Suprapubic skin (tissue), 4 donors: ENCODE measurements at regions not wholly inside any gene's neighbourhood (a gene's known extent, or its start where the extent isn't known, plus 50 kb on each side); places are given as distances from the start of the nearest gene placed in this dataset.
"Not testable (repeated sequence)": the region's sequence is repeated elsewhere in the genome, so short reads cannot be mapped to it uniquely, and the experiment has no call there.

ENCODE experiments used
- DNase-seq, 2 donors: peaks; one replicate each; pipeline ENCODE4 v3.0.0-alpha.2; 2019; ENCODE audit warnings: low spot score in 2 of 2
- H3K27ac ChIP-seq: fragments of 200-600 bp; sonication (generic); one replicate; pipeline ENCODE4 v1.5.1; 2019
- H3K27me3 ChIP-seq: fragments of 200-600 bp; sonication (generic); one replicate; pipeline ENCODE4 v1.5.1; 2019
- H3K36me3 ChIP-seq: fragments of 200-600 bp; sonication (generic); one replicate; pipeline ENCODE4 v1.5.1; 2019
- H3K4me1 ChIP-seq: fragments of 200-600 bp; sonication (generic); one replicate; pipeline ENCODE4 v1.5.1; 2019
- H3K4me3 ChIP-seq: fragments of 200-600 bp; sonication (generic); one replicate; pipeline ENCODE4 v1.5.1; 2019; ENCODE audit warnings: mild to moderate bottlenecking
- H3K9me3 ChIP-seq: fragments of 200-600 bp; sonication (generic); one replicate; pipeline ENCODE4 v1.5.1; 2019
- EP300 ChIP-seq: sonication (generic); formaldehyde crosslinking; IDR thresholded peaks from one replicate; pipeline ENCODE4 v1.6.1; 2017; ENCODE audit warnings: antibody characterized with exemption
- POLR2A ChIP-seq, 2 donors: fragments of 450-650 bp; IDR thresholded peaks; one replicate each; pipeline ENCODE4 v1.6.1; 2017; ENCODE audit warnings: antibody characterized with exemption in 2 of 2, mild to moderate bottlenecking in 2 of 2, moderate library complexity in 2 of 2
- POLR2AphosphoS5 ChIP-seq, 3 donors: sonication (generic); formaldehyde crosslinking; IDR thresholded peaks; one replicate each; pipeline ENCODE4 v1.6.1; 2017; ENCODE audit warnings: antibody characterized with exemption in 3 of 3
- WGBS: methylation state at CpG from one replicate; pipeline ENCODE4 v1.1.5; 2018; 5-methylcytosine and 5-hydroxymethylcytosine counted together
- TF ChIP-seq, protein P1 (sequence below), 2 donors: fragments of 200-600 bp in 1 of 2; fragments of 450-650 bp in 1 of 2; sonication (generic) in 1 of 2; IDR thresholded peaks; one replicate each; pipeline ENCODE4 v1.5.1; 2016 to 2019; ENCODE audit warnings: antibody characterized with exemption in 2 of 2, mild to moderate bottlenecking in 1 of 2, moderate library complexity in 1 of 2

DNA sequence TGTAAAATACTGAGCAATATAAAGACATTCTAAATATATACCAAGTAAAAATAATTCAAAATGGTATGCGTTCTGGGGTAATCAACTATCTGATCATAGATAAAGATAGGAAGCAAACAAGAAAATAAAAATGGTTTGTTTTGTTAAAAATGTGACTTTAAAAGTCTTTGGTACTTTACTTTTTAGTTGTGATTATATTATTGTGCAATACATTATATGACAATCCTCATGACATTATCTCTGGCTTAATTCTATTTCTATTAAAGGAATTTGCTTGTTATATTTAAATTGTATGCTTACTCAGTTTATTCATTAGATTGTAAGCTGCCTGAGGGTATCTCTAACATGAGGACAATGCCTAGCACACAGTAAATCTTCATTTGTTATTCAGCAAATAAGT, 477.9 kb downstream of the TMEM38B start:
- WGBS, result 79% methylated on average over 1 of the region's 1 CpG
- Histone ChIP-seq H3K36me3 (no peaks in the 10 kb centered on the region), H3K9me3 (no peaks in the 10 kb centered on the region), H3K27ac (no peak overlapping the region), H3K4me1 (no peaks in the 10 kb centered on the region), H3K27me3 (no peaks in the 10 kb centered on the region), H3K4me3 (no peak overlapping the region)
- TF ChIP-seq POLR2A (IDR thresholded peaks at IDR 0.05), result no peak
- no peak for TF ChIP-seq POLR2AphosphoS5 (IDR thresholded peaks at IDR 0.05)
- no peak for TF ChIP-seq EP300
- TF ChIP-seq, protein P1, sequence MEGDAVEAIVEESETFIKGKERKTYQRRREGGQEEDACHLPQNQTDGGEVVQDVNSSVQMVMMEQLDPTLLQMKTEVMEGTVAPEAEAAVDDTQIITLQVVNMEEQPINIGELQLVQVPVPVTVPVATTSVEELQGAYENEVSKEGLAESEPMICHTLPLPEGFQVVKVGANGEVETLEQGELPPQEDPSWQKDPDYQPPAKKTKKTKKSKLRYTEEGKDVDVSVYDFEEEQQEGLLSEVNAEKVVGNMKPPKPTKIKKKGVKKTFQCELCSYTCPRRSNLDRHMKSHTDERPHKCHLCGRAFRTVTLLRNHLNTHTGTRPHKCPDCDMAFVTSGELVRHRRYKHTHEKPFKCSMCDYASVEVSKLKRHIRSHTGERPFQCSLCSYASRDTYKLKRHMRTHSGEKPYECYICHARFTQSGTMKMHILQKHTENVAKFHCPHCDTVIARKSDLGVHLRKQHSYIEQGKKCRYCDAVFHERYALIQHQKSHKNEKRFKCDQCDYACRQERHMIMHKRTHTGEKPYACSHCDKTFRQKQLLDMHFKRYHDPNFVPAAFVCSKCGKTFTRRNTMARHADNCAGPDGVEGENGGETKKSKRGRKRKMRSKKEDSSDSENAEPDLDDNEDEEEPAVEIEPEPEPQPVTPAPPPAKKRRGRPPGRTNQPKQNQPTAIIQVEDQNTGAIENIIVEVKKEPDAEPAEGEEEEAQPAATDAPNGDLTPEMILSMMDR (IDR thresholded peaks at IDR 0.05), result no peak
- DNase-seq, result no peak

- WGBS, result 87% methylated on average over 2 of the region's 2 CpGs
- H3K27ac ChIP-seq, result no peak overlapping the region
Observed at GRCh38 chr9:106174346-106174745, 480.0 kb downstream of the TMEM38B start.

DNA sequence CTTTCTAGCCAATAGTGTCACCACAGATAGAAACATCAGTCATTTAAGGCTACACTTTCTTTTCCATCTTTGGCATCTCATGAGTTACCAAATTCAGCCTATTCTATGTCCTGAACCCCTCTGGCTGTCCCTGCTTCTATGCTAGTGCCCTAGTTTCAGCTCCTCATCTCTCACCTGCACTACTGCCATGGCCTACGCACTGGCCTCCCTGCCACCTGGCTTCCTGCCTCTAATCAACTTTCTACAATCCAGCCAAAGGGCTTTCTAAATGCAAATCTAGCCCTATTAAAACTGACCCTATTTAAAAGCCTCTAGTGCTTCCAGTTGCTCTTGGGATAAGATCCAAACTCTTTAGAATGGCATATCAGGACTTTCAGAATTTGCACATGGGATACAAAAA, 482.9 kb downstream of the TMEM38B start:
- DNase-seq, result no peak
- H3K27ac ChIP-seq, result no peak overlapping the region
- 73% methylated on average over 1 of the region's 1 CpG for WGBS

More at GRCh38 chr9:106174346-106174745, 480.0 kb downstream of the TMEM38B start:
- no peaks in the 10 kb centered on the region for H3K27me3 ChIP-seq
- H3K4me1 ChIP-seq, result no peaks in the 10 kb centered on the region
- no peak overlapping the region for H3K4me3 ChIP-seq
- H3K9me3 ChIP-seq, result no peaks in the 10 kb centered on the region
- no peaks in the 10 kb centered on the region for H3K36me3 ChIP-seq
- DNase-seq, result no peak
- TF ChIP-seq POLR2A (IDR thresholded peaks at IDR 0.05) (no peak), POLR2AphosphoS5 (IDR thresholded peaks at IDR 0.05) (no peak), EP300 (no peak)
- TF ChIP-seq, protein P1 (IDR thresholded peaks at IDR 0.05), result no peak

GRCh38 chr9:106179191-106179590, 484.9 kb downstream of the TMEM38B start:
- Histone ChIP-seq H3K4me3 (no peak overlapping the region), H3K27me3 (no peaks in the 10 kb centered on the region), H3K9me3 (no peaks in the 10 kb centered on the region), H3K27ac (no peak overlapping the region), H3K36me3 (no peaks in the 10 kb centered on the region), H3K4me1 (no peaks in the 10 kb centered on the region)
- no peak for DNase-seq
- 82% methylated on average over 3 of the region's 3 CpGs for WGBS
- no peak for TF ChIP-seq POLR2AphosphoS5 (IDR thresholded peaks at IDR 0.05)
- TF ChIP-seq EP300, result no peak

More for the DNA sequence above, 482.9 kb downstream of the TMEM38B start:
- no peaks in the 10 kb centered on the region for H3K27me3 ChIP-seq
- no peaks in the 10 kb centered on the region for H3K9me3 ChIP-seq
- H3K36me3 ChIP-seq, result no peaks in the 10 kb centered on the region
- TF ChIP-seq POLR2AphosphoS5 (IDR thresholded peaks at IDR 0.05), result no peak
- TF ChIP-seq EP300, result no peak
- TF ChIP-seq, protein P1 (IDR thresholded peaks at IDR 0.05), result no peak
- no peak for TF ChIP-seq POLR2A (IDR thresholded peaks at IDR 0.05)
- H3K4me1 ChIP-seq, result no peaks in the 10 kb centered on the region
- no peak overlapping the region for H3K4me3 ChIP-seq

DNA sequence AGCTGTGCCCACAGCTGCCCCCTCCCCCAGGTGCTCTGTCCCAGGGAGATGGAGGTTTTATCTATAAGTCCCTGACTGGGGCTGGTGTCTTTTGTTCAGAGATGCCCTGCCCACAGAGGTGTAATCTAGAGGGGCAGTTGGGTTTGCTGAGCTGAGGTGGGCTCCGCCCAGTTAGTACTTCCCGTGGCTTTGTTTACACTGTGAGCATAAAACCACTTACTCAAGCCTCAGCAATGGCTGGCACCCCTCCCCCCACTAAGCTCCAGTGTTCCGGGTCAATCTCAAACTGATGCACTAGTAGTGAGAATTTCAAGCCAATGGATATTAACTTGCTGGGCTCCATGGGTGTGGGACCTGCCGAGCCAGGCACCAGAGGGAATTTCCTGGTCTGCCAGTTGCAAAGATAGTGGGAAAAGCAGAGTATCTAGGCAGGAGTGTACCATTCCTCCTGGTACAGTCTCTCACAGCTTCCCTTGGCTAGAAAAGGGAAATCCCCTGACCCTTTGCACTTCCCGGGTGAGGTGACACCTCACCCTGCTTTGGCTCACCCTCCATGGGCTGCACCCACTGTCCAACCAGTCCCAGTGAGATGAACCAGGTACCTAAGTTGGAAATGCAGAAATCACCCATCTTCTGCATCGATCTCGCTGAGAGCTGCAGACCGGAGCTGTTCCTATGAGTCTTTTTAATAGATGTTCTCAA, 509.6 kb downstream of the TMEM38B start:
- WGBS, result 93% methylated on average over 7 of the region's 8 CpGs
- H3K36me3 ChIP-seq, H3K27me3 ChIP-seq, H3K9me3 ChIP-seq, H3K27ac ChIP-seq, H3K4me1 ChIP-seq, H3K4me3 ChIP-seq, DNase-seq: not testable (repeated sequence)

DNA sequence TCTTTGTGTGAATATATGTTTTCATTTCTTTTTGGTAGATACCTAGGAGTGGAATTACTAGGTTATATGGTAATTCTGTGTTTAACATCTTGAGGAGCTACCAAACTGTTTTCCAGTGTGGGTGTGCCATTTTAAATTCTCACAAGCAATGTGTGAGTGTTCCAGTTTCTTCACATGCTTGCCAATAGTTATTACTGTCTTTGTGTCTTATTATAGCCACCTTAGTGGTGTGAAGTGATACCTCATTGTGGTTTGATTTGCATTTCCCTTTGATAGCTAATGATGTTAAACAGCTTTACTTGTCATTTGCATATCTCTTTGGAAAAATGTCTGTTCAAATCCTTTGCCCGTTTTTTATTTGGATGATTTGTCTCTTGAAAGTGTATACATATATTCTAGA, 513.0 kb downstream of the TMEM38B start:
- no peak for TF ChIP-seq POLR2A (IDR thresholded peaks at IDR 0.05)
- TF ChIP-seq, protein P1 (IDR thresholded peaks at IDR 0.05), result no peak
- no peak for TF ChIP-seq POLR2AphosphoS5 (IDR thresholded peaks at IDR 0.05)
- Histone ChIP-seq H3K9me3 (peaks cover 4% of the 10 kb centered on the region), H3K36me3 (no peaks in the 10 kb centered on the region), H3K4me1 (no peaks in the 10 kb centered on the region), H3K27me3 (no peaks in the 10 kb centered on the region), H3K27ac (no peak overlapping the region), H3K4me3 (no peak overlapping the region)
- no peak for DNase-seq
- WGBS, result 72% methylated on average over 1 of the region's 1 CpG
